Thyroid gland (tissue), 4 donors: ENCODE measurements at regions not wholly inside any gene's neighbourhood (a gene's known extent, or its start where the extent isn't known, plus 50 kb on each side); places are given as distances from the start of the nearest gene placed in this dataset.

Experiments used
- POLR2A ChIP-seq, 2 donors: fragments of 450-650 bp; IDR thresholded peaks; one replicate each; pipeline ENCODE4 v1.6.1; 2017; ENCODE audit warnings: antibody characterized with exemption in 2 of 2, mild to moderate bottlenecking in 2 of 2, moderate library complexity in 1 of 2
- TF ChIP-seq, protein P1 (sequence below), 6 experiments: fragments of 200-600 bp in 3 of 6; fragments of 450-650 bp in 3 of 6; sonication (generic) in 3 of 6; IDR thresholded peaks; one replicate each; pipeline ENCODE4 v1.5.1; 2016 to 2019; ENCODE audit warnings: antibody characterized with exemption in 6 of 6, mild to moderate bottlenecking in 2 of 6, inconsistent platforms in 1 of 6, moderate library complexity in 1 of 6

- TF ChIP-seq, protein P1, sequence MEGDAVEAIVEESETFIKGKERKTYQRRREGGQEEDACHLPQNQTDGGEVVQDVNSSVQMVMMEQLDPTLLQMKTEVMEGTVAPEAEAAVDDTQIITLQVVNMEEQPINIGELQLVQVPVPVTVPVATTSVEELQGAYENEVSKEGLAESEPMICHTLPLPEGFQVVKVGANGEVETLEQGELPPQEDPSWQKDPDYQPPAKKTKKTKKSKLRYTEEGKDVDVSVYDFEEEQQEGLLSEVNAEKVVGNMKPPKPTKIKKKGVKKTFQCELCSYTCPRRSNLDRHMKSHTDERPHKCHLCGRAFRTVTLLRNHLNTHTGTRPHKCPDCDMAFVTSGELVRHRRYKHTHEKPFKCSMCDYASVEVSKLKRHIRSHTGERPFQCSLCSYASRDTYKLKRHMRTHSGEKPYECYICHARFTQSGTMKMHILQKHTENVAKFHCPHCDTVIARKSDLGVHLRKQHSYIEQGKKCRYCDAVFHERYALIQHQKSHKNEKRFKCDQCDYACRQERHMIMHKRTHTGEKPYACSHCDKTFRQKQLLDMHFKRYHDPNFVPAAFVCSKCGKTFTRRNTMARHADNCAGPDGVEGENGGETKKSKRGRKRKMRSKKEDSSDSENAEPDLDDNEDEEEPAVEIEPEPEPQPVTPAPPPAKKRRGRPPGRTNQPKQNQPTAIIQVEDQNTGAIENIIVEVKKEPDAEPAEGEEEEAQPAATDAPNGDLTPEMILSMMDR (IDR thresholded peaks at IDR 0.05): no peak
- TF ChIP-seq POLR2A (IDR thresholded peaks at IDR 0.05): no peak
Measured at GRCh38 chr1:80225510-80225909, 1219.0 kb upstream of the ADGRL4 start.
